Neural progenitor cell (in vitro differentiated cells): ENCODE measurements at regions not wholly inside any gene's neighbourhood (a gene's known extent, or its start where the extent isn't known, plus 50 kb on each side); places are given as distances from the start of the nearest gene placed in this dataset.

Experiments
- DNase-seq: peaks from one replicate; pipeline ENCODE4 v3.0.0-alpha.2; 2016; ENCODE audit warnings: low spot score
- H2AFZ ChIP-seq: fragments of 200-600 bp; sonication (generic); replicated peaks from 2 replicates; pipeline ENCODE4 v1.6.1; 2016; ENCODE audit warnings: antibody characterized with exemption
- H3F3A ChIP-seq: fragments of 200-600 bp; sonication (generic); 2 replicates; pipeline ENCODE4 v1.6.1; 2016; ENCODE audit warnings: antibody characterized with exemption, low read depth
- H3K27ac ChIP-seq: fragments of 200-600 bp; sonication (generic); 2 replicates; pipeline ENCODE4 v1.5.1; 2016; ENCODE audit warnings: mild to moderate bottlenecking
- H3K27me3 ChIP-seq: fragments of 200-600 bp; sonication (generic); 2 replicates; pipeline ENCODE4 v1.6.1; 2016; ENCODE audit warnings: mild to moderate bottlenecking, moderate library complexity
- H3K36me3 ChIP-seq: fragments of 200-600 bp; sonication (generic); 2 replicates; pipeline ENCODE4 v1.5.1; 2016
- H3K4me1 ChIP-seq: fragments of 200-600 bp; sonication (generic); 2 replicates; pipeline ENCODE4 v1.6.1; 2016; ENCODE audit warnings: mixed run types
- H3K4me2 ChIP-seq: fragments of 200-600 bp; sonication (generic); 2 replicates; pipeline ENCODE4 v1.6.1; 2016
- H3K4me3 ChIP-seq: fragments of 200-600 bp; sonication (generic); 2 replicates; pipeline ENCODE4 v1.5.1; 2016
- H3K79me2 ChIP-seq: fragments of 200-600 bp; sonication (generic); 2 replicates; pipeline ENCODE4 v1.6.1; 2016; ENCODE audit warnings: low read depth
- H3K9ac ChIP-seq: fragments of 200-600 bp; sonication (generic); 2 replicates; pipeline ENCODE4 v1.6.1; 2016
- H3K9me3 ChIP-seq: fragments of 200-600 bp; sonication (generic); 2 replicates; pipeline ENCODE4 v1.5.1; 2016; ENCODE audit warnings: low read depth
- H4K20me1 ChIP-seq: fragments of 200-600 bp; sonication (generic); 2 replicates; pipeline ENCODE4 v1.6.1; 2016; ENCODE audit warnings: low read depth
- H3K27ac Mint-ChIP-seq: 3 replicates; pipeline ENCODE4 v1.8.0; 2021; ENCODE audit warnings: mixed read lengths
- H3K27me3 Mint-ChIP-seq: 2 replicates; pipeline ENCODE4 v1.8.0; 2022; ENCODE audit warnings: low read depth, mild to moderate bottlenecking, inconsistent platforms, moderate library complexity, mixed read lengths; ENCODE audit not compliant: insufficient read depth
- H3K36me3 Mint-ChIP-seq: 3 replicates; pipeline ENCODE4 v1.8.0; 2021; ENCODE audit warnings: mixed read lengths
- H3K4me1 Mint-ChIP-seq: 3 replicates; pipeline ENCODE4 v1.8.0; 2021; ENCODE audit warnings: mixed read lengths
- H3K4me3 Mint-ChIP-seq: 3 replicates; pipeline ENCODE4 v1.8.0; 2021; ENCODE audit warnings: mild to moderate bottlenecking, moderate library complexity, mixed read lengths
- H3K9me3 Mint-ChIP-seq: 3 replicates; pipeline ENCODE4 v1.8.0; 2020; ENCODE audit warnings: mixed read lengths
- EZH2 ChIP-seq: fragments of 200-600 bp; sonication (generic); IDR thresholded peaks from 2 replicates; pipeline ENCODE4 v1.6.1; 2017; ENCODE audit warnings: antibody characterized with exemption, mild to moderate bottlenecking, moderate library complexity
- EZH2phosphoT487 ChIP-seq: fragments of 200-600 bp; sonication (generic); IDR thresholded peaks from 2 replicates; pipeline ENCODE4 v1.6.1; 2017; ENCODE audit warnings: antibody characterized with exemption
- TF ChIP-seq, protein P1 (sequence below): fragments of 200-600 bp; sonication (generic); IDR thresholded peaks from 2 replicates; pipeline ENCODE4 v1.5.1; 2017; ENCODE audit warnings: antibody characterized with exemption, mild to moderate bottlenecking

DNA sequence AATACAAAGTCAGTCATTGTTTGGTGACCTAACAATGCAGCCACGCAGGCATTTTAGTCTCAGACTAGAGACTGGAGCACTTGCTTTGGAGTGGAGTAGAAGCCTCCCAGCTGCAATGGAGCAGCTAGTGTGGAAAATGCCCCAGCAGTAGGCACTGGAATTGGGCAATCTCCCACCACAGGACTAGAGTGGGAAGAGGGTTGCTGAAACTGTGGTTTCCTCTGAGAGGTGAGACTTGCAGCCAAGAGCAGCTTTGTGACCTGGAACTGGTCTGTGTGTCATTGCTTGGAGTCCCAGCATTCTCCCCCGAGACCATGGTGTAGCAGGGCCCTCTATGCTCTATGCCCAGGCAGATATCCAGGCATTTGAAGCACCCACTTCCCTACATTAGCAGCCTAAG lies 556.3 kb downstream of the UQCRFS1 start:
- Histone ChIP-seq H3K27ac (no peak overlapping the region), H4K20me1 (no peaks in the 10 kb centered on the region), H3K4me3 (no peak overlapping the region), H3K9ac (no peak overlapping the region), H3K4me2 (no peak overlapping the region), H3K9me3 (peaks cover 4% of the 10 kb centered on the region), H3K4me1 (peaks cover 15% of the 10 kb centered on the region), H3K79me2 (no peaks in the 10 kb centered on the region), H3F3A (no peaks in the 10 kb centered on the region), H3K27me3 (no peaks in the 10 kb centered on the region), H2AFZ (no peak overlapping the region), H3K36me3 (no peaks in the 10 kb centered on the region)
- no peak overlapping the region for H3K27ac Mint-ChIP-seq
- no peak for DNase-seq
- H3K36me3 Mint-ChIP-seq, result no peaks in the 10 kb centered on the region
- H3K27me3 Mint-ChIP-seq, result peaks cover 11% of the 10 kb centered on the region
- H3K9me3 Mint-ChIP-seq, result peaks cover 27% of the 10 kb centered on the region
- no peak overlapping the region for H3K4me3 Mint-ChIP-seq
- TF ChIP-seq EZH2, result no peak
- TF ChIP-seq, protein P1, sequence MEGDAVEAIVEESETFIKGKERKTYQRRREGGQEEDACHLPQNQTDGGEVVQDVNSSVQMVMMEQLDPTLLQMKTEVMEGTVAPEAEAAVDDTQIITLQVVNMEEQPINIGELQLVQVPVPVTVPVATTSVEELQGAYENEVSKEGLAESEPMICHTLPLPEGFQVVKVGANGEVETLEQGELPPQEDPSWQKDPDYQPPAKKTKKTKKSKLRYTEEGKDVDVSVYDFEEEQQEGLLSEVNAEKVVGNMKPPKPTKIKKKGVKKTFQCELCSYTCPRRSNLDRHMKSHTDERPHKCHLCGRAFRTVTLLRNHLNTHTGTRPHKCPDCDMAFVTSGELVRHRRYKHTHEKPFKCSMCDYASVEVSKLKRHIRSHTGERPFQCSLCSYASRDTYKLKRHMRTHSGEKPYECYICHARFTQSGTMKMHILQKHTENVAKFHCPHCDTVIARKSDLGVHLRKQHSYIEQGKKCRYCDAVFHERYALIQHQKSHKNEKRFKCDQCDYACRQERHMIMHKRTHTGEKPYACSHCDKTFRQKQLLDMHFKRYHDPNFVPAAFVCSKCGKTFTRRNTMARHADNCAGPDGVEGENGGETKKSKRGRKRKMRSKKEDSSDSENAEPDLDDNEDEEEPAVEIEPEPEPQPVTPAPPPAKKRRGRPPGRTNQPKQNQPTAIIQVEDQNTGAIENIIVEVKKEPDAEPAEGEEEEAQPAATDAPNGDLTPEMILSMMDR, result no peak
- TF ChIP-seq EZH2phosphoT487, result no peak
- peaks cover 7% of the 10 kb centered on the region for H3K4me1 Mint-ChIP-seq

DNA sequence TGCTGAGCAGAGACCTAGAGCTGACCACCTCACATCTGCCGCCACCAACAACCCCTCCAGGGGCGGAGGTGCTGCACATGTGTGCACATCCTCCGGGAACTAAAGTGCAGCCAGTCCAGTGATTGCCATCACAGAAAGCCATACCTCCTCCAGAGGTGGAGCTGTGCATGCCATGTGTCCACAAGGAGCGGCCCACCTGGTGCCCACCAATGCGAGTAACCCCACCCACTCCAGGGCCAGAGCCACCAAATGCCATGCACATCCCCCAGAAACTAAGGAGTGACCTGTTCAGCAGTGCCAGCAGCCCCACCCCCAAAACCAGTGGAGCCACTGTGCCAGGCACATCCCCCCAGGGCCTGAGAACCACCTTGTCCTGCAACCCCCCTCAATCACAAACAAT lies 557.9 kb downstream of the UQCRFS1 start:
- DNase-seq, result no peak
- no peak overlapping the region for H3K4me3 Mint-ChIP-seq
- Histone ChIP-seq H3K9ac (no peak overlapping the region), H3K4me3 (no peak overlapping the region), H4K20me1 (no peaks in the 10 kb centered on the region), H3K27me3 (no peaks in the 10 kb centered on the region), H3K4me2 (no peak overlapping the region), H3K36me3 (no peaks in the 10 kb centered on the region), H3F3A (no peaks in the 10 kb centered on the region), H2AFZ (no peak overlapping the region), H3K79me2 (no peaks in the 10 kb centered on the region), H3K4me1 (peaks cover 24% of the 10 kb centered on the region), H3K9me3 (peaks cover 4% of the 10 kb centered on the region), H3K27ac (no peak overlapping the region)
- no peaks in the 10 kb centered on the region for H3K36me3 Mint-ChIP-seq
- H3K27me3 Mint-ChIP-seq, result peaks cover 11% of the 10 kb centered on the region
- peaks cover 27% of the 10 kb centered on the region for H3K9me3 Mint-ChIP-seq
- H3K27ac Mint-ChIP-seq, result no peak overlapping the region
- no peak for TF ChIP-seq EZH2
- TF ChIP-seq, protein P1, result no peak
- TF ChIP-seq EZH2phosphoT487, result no peak
- peaks cover 13% of the 10 kb centered on the region for H3K4me1 Mint-ChIP-seq

DNA sequence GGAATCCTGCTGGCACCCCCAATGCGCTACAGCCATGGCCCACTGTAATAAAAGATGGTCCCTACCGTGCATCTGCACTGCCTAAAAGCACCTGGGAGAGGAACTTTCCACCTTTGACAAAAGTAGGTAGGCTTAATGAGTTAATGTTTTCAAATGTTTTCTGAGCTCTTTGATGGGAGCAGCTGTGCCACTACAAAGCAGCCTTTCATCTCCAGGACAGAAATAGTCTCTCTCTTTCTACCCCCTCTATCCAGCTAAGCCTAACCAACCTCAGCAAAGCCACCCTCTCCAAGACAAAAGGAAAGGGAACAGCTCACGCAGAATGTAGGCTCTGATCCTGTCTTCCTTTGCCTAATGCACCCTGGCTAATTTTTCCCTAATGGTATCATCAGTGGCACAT lies 560.2 kb downstream of the UQCRFS1 start:
- H3K36me3 ChIP-seq, result no peaks in the 10 kb centered on the region
- H3K4me1 ChIP-seq, result peaks cover 24% of the 10 kb centered on the region
- TF ChIP-seq EZH2phosphoT487 (no peak), EZH2 (no peak)
- TF ChIP-seq, protein P1, result no peak
- no peaks in the 10 kb centered on the region for H3K79me2 ChIP-seq
- no peaks in the 10 kb centered on the region for H3F3A ChIP-seq
- no peak overlapping the region for H3K4me3 Mint-ChIP-seq
- H3K4me3 ChIP-seq, result no peak overlapping the region
- no peaks in the 10 kb centered on the region for H3K27me3 ChIP-seq
- H3K27ac Mint-ChIP-seq, result no peak overlapping the region
- no peak overlapping the region for H2AFZ ChIP-seq
- no peak overlapping the region for H3K27ac ChIP-seq
- H3K4me1 Mint-ChIP-seq, result peaks cover 14% of the 10 kb centered on the region
- H3K27me3 Mint-ChIP-seq, result peaks cover 6% of the 10 kb centered on the region
- H3K4me2 ChIP-seq, result no peak overlapping the region
- H3K36me3 Mint-ChIP-seq, result no peaks in the 10 kb centered on the region
- no peaks in the 10 kb centered on the region for H4K20me1 ChIP-seq
- peaks cover 14% of the 10 kb centered on the region for H3K9me3 Mint-ChIP-seq
- no peaks in the 10 kb centered on the region for H3K9me3 ChIP-seq
- no peak for DNase-seq
- H3K9ac ChIP-seq, result no peak overlapping the region

DNA sequence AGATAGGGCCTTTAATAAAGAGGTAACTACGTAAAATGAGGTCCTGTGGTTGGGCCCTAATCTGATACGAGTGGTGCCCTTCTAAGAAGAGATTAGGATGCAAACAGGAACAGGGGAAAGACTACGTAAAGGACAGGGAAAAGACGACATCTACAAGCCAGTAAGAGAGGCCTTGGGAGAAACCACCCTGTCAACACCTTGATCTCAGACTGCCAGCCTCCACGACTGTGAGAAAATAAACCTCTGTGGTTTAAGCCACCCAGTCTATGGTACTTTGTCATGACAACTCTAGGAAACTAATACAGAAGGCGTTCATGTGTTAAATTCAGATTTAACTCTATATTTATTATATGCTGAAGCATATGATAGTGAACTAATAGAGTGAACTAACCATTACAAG lies 566.3 kb downstream of the UQCRFS1 start:
- Mint-ChIP-seq H3K36me3 (no peaks in the 10 kb centered on the region), H3K27ac (no peak overlapping the region), H3K4me1 (peaks cover 8% of the 10 kb centered on the region), H3K4me3 (no peak overlapping the region), H3K27me3 (peaks cover 9% of the 10 kb centered on the region), H3K9me3 (no peaks in the 10 kb centered on the region)
- H3K27ac ChIP-seq, result no peak overlapping the region
- H3K4me3 ChIP-seq, result no peak overlapping the region
- no peaks in the 10 kb centered on the region for H3K27me3 ChIP-seq
- H3K9ac ChIP-seq, result no peak overlapping the region
- H3K4me1 ChIP-seq, result peaks cover 9% of the 10 kb centered on the region
- no peak overlapping the region for H2AFZ ChIP-seq
- H3K79me2 ChIP-seq, result no peaks in the 10 kb centered on the region
- H3K36me3 ChIP-seq, result no peaks in the 10 kb centered on the region
- H3K9me3 ChIP-seq, result no peaks in the 10 kb centered on the region
- no peaks in the 10 kb centered on the region for H4K20me1 ChIP-seq
- no peaks in the 10 kb centered on the region for H3F3A ChIP-seq
- H3K4me2 ChIP-seq, result no peak overlapping the region
- no peak for TF ChIP-seq EZH2phosphoT487
- TF ChIP-seq EZH2, result no peak
- TF ChIP-seq, protein P1, result no peak
- DNase-seq, result no peak
